ENCODE measurements at regions not wholly inside any gene's neighbourhood (a gene's known extent, or its start where the extent isn't known, plus 50 kb on each side); places are given as distances from the start of the nearest gene placed in this dataset.

DNA sequence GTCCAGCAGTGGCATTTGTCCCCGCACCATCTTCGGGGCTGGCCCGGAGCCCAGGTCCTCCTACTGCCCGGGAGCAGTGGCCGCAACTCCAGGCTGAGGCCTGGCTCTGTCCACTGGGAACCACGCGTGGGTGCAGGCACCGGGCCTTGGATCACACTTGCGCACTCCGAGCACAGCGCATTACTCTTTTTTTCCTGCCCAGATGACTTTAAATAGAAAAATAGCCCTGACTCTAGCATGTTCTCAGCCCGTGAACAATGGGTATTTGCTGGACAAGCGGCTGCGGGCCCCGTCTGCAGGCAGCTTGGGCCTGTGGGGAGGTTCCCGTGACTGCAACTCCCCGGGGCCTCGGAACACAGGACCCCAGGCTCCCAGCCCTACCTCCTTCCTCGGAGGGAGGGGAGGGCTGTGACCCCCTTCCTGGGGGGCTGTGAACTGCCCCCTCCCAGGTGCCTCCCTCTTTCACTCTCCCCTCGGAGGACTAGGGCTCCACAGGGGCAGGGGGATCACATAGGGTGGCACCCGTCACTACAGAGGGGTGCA lies 162.2 kb downstream of the TBXT start:
- POLR2A ChIA-PET = no interaction called here
- Histone ChIP-seq H3K27me3 (ENCODE audit: control insufficient read depth in 2 of 2, insufficient read depth in 2 of 2, low read length in 2 of 2) (peaks cover 2 to 11% of the 10 kb centered on the region in 2 experiments), H4K20me1 (replicated peaks; ENCODE audit: control insufficient read depth, extremely low read depth, insufficient read depth, low read length) (no peaks in the 10 kb centered on the region), H3K79me2 (ENCODE audit: control insufficient read depth, insufficient read depth, low read length) (no peaks in the 10 kb centered on the region), H3K9me3 (replicated peaks; ENCODE audit: control insufficient read depth, insufficient read depth, low read length) (no peaks in the 10 kb centered on the region), H2AFZ (ENCODE audit: low read depth, low read length) (no peak overlapping the region), H3K4me2 (ENCODE audit: insufficient read depth, low read length) (no peak overlapping the region), H3K9ac (replicated peaks; ENCODE audit: extremely low read depth, insufficient read depth, low read length) (no peak overlapping the region), H3K36me3 (ENCODE audit: control insufficient read depth in 2 of 2, extremely low read depth in 1 of 2, insufficient read depth in 2 of 2, low read length in 2 of 2) (no peaks in the 10 kb centered on the region), H3K4me3 (replicated peaks in 1 of 3; ENCODE audit: insufficient read depth in 1 of 3, low read depth in 1 of 3, low read length in 3 of 3) (no peak overlapping the region), H3K4me1 (ENCODE audit: control insufficient read depth, extremely low read depth, insufficient read depth, low read length) (no peaks in the 10 kb centered on the region), H3K9me1 (replicated peaks; ENCODE audit: control insufficient read depth, extremely low read depth, insufficient read depth, low read length) (no peaks in the 10 kb centered on the region), H3K27ac (ENCODE audit: insufficient read depth, low read depth, low read length) (no peak overlapping the region)
- dilution Hi-C loops (cut with MboI; ENCODE audit: extremely low pct_ligation_motif_present, low sequenced_read_pairs) (no loop called here), intact Hi-C loops (cut with micrococcal nuclease) (no loop called here)
- DNase-seq (ENCODE audit: low read depth, low spot score) = no peak
- TF ChIP-seq POLR2AphosphoS5 (IDR thresholded peaks at IDR 0.05; ENCODE audit: insufficient read depth, low read depth, low read length) (no peak), POLR2A (IDR thresholded peaks at IDR 0.05; ENCODE audit: low read depth, low read length) (no peak), FOS (IDR thresholded peaks at IDR 0.05; ENCODE audit: borderline replicate concordance, insufficient read depth, low read length) (no peak), JUN (IDR thresholded peaks at IDR 0.05; ENCODE audit: borderline replicate concordance, insufficient read depth, insufficient read length, low read depth) (no peak), MYC (IDR thresholded peaks at IDR 0.05; ENCODE audit: low read depth, low read length) (no peak), EZH2 (IDR thresholded peaks at IDR 0.05; ENCODE audit: borderline replicate concordance, low read depth, low read length, severe bottlenecking) (no peak), GATA2 (IDR thresholded peaks at IDR 0.05; ENCODE audit: insufficient read depth, insufficient read length, low read depth, low read length) (no peak)
- TF ChIP-seq, protein P1, sequence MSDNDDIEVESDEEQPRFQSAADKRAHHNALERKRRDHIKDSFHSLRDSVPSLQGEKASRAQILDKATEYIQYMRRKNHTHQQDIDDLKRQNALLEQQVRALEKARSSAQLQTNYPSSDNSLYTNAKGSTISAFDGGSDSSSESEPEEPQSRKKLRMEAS (IDR thresholded peaks at IDR 0.05; ENCODE audit: insufficient read depth, insufficient read length) = no peak
- TF ChIP-seq, protein P2, sequence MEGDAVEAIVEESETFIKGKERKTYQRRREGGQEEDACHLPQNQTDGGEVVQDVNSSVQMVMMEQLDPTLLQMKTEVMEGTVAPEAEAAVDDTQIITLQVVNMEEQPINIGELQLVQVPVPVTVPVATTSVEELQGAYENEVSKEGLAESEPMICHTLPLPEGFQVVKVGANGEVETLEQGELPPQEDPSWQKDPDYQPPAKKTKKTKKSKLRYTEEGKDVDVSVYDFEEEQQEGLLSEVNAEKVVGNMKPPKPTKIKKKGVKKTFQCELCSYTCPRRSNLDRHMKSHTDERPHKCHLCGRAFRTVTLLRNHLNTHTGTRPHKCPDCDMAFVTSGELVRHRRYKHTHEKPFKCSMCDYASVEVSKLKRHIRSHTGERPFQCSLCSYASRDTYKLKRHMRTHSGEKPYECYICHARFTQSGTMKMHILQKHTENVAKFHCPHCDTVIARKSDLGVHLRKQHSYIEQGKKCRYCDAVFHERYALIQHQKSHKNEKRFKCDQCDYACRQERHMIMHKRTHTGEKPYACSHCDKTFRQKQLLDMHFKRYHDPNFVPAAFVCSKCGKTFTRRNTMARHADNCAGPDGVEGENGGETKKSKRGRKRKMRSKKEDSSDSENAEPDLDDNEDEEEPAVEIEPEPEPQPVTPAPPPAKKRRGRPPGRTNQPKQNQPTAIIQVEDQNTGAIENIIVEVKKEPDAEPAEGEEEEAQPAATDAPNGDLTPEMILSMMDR (IDR thresholded peaks at IDR 0.05; ENCODE audit: extremely low read depth in 1 of 2, insufficient read depth in 1 of 2, low read depth in 1 of 2, low read length in 2 of 2) = no peak
- FAIRE-seq = no peak
- BruUV-seq (replicated peaks) = no TSS peak
- CTCF ChIA-PET = no interaction called here

All from endothelial cell of umbilical vein (primary cell).